ENCODE measurements at regions not wholly inside any gene's neighbourhood (a gene's known extent, or its start where the extent isn't known, plus 50 kb on each side); places are given as distances from the start of the nearest gene placed in this dataset.

DNA sequence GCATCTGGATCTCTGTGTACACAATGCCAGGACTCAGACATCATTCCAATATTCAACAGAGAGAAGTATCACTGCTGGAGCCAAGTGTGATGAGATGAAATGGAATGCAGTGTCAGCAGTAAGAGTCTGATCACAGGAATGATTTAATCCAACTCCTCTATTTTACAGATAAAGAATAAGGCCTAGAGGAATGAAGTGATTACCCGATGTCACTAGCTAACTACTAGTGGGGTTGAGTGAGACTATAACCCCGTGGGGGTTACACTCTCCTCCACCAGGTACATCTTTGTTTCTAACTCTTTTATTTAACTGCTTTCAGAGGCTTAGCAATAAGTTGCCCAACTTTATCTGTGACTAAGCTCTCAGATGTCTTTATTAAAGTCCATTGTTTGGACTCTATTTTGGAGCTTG lies 94.2 kb upstream of the FAT3 start:
- no peak overlapping the region for H2AFZ ChIP-seq (ENCODE audit: low read length)
- H3K4me1 ChIP-seq (ENCODE audit: low read length) = no peaks in the 10 kb centered on the region
- TF ChIP-seq, protein P1, sequence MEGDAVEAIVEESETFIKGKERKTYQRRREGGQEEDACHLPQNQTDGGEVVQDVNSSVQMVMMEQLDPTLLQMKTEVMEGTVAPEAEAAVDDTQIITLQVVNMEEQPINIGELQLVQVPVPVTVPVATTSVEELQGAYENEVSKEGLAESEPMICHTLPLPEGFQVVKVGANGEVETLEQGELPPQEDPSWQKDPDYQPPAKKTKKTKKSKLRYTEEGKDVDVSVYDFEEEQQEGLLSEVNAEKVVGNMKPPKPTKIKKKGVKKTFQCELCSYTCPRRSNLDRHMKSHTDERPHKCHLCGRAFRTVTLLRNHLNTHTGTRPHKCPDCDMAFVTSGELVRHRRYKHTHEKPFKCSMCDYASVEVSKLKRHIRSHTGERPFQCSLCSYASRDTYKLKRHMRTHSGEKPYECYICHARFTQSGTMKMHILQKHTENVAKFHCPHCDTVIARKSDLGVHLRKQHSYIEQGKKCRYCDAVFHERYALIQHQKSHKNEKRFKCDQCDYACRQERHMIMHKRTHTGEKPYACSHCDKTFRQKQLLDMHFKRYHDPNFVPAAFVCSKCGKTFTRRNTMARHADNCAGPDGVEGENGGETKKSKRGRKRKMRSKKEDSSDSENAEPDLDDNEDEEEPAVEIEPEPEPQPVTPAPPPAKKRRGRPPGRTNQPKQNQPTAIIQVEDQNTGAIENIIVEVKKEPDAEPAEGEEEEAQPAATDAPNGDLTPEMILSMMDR (IDR thresholded peaks at IDR 0.05; ENCODE audit: low read length) = no peak
- TF ChIP-seq EZH2phosphoT487 (IDR thresholded peaks at IDR 0.05; ENCODE audit: low read length) = no peak
- TF ChIP-seq EZH2 (optimal IDR thresholded peaks at IDR 0.05; ENCODE audit: low read depth, low read length) = no peak
- H3K27me3 ChIP-seq (replicated peaks; ENCODE audit: insufficient read depth, low read length) = no peaks in the 10 kb centered on the region
- H3K9ac ChIP-seq (ENCODE audit: low read length) = no peak overlapping the region
- no peaks in the 10 kb centered on the region for H3K79me2 ChIP-seq (ENCODE audit: low read length)
- no peak overlapping the region for H3K4me2 ChIP-seq (ENCODE audit: low read depth, low read length)
- H3K9me3 ChIP-seq (replicated peaks; ENCODE audit: insufficient read depth, low read length) = no peaks in the 10 kb centered on the region
- DNase-seq = no peak
- H3K27ac ChIP-seq (ENCODE audit: low read length) = no peak overlapping the region
- H3K4me3 ChIP-seq (ENCODE audit: low read length) = no peak overlapping the region
- no peaks in the 10 kb centered on the region for H3F3A ChIP-seq (ENCODE audit: insufficient read depth, low read length)
- H3K36me3 ChIP-seq (replicated peaks; ENCODE audit: insufficient read depth, low read length) = no peaks in the 10 kb centered on the region
- H4K20me1 ChIP-seq (ENCODE audit: insufficient read depth, low read length) = no peaks in the 10 kb centered on the region
- no peaks in the 10 kb centered on the region for H3K9me2 ChIP-seq (replicated peaks; ENCODE audit: insufficient read depth, low read length)

DNA sequence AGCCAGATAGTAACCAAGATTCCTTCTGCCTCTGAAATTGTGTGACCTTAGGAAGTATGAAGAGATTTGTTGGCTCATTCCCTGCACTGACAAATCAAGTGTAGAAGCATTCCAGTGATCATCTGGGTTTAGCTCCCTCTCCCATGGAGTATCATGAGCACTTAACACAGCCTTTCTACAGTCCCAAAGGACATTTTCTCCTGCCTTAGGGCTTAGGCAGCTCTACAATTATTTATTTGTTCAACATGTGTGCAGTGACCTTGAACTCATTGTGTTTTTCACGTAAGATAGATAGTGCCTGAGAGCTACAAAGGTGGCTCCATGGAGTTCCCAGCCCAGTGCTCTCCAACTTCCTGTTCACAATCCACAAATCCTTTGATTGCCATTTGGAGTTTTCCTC lies 94.8 kb upstream of the FAT3 start:
- H3K27me3 ChIP-seq (replicated peaks; ENCODE audit: insufficient read depth, low read length) = no peaks in the 10 kb centered on the region
- no peak overlapping the region for H3K4me3 ChIP-seq (ENCODE audit: low read length)
- no peaks in the 10 kb centered on the region for H3K4me1 ChIP-seq (ENCODE audit: low read length)
- H3K4me2 ChIP-seq (ENCODE audit: low read depth, low read length) = no peak overlapping the region
- H3K9ac ChIP-seq (ENCODE audit: low read length) = no peak overlapping the region
- no peaks in the 10 kb centered on the region for H3F3A ChIP-seq (ENCODE audit: insufficient read depth, low read length)
- H3K79me2 ChIP-seq (ENCODE audit: low read length) = no peaks in the 10 kb centered on the region
- no peak for DNase-seq
- H3K36me3 ChIP-seq (replicated peaks; ENCODE audit: insufficient read depth, low read length) = no peaks in the 10 kb centered on the region
- no peaks in the 10 kb centered on the region for H3K9me2 ChIP-seq (replicated peaks; ENCODE audit: insufficient read depth, low read length)
- TF ChIP-seq EZH2 (optimal IDR thresholded peaks at IDR 0.05; ENCODE audit: low read depth, low read length) (no peak), EZH2phosphoT487 (IDR thresholded peaks at IDR 0.05; ENCODE audit: low read length) (no peak)
- TF ChIP-seq, protein P1 (IDR thresholded peaks at IDR 0.05; ENCODE audit: low read length) = no peak
- H3K9me3 ChIP-seq (replicated peaks; ENCODE audit: insufficient read depth, low read length) = no peaks in the 10 kb centered on the region
- no peaks in the 10 kb centered on the region for H4K20me1 ChIP-seq (ENCODE audit: insufficient read depth, low read length)
- no peak overlapping the region for H3K27ac ChIP-seq (ENCODE audit: low read length)
- no peak overlapping the region for H2AFZ ChIP-seq (ENCODE audit: low read length)

DNA sequence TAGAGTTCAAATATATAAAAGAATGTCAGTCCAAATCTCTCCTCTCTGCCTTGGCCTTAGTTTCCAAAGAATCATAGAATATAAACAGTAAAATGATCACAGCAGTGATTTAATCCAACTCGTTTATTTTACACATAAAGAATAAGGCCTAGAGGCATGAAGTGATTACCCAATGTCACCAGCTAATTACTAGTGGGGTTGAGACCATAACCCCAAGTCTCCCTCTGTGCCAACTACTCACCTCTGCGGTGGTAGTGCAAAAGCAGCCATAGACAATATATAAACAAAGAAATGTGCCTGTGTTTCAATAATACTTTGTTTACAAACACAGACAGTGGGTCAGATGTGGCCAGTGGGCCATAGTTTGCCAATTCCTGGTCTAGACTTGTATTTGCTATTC lies 96.6 kb upstream of the FAT3 start:
- no peak for DNase-seq
- H4K20me1 ChIP-seq (ENCODE audit: insufficient read depth, low read length) = no peaks in the 10 kb centered on the region
- no peak overlapping the region for H3K4me2 ChIP-seq (ENCODE audit: low read depth, low read length)
- TF ChIP-seq EZH2phosphoT487 (IDR thresholded peaks at IDR 0.05; ENCODE audit: low read length) = no peak
- TF ChIP-seq, protein P1 (IDR thresholded peaks at IDR 0.05; ENCODE audit: low read length) = no peak
- no peak for TF ChIP-seq EZH2 (optimal IDR thresholded peaks at IDR 0.05; ENCODE audit: low read depth, low read length)
- H3K27me3 ChIP-seq (replicated peaks; ENCODE audit: insufficient read depth, low read length) = no peaks in the 10 kb centered on the region
- no peak overlapping the region for H3K4me3 ChIP-seq (ENCODE audit: low read length)
- no peaks in the 10 kb centered on the region for H3K9me3 ChIP-seq (replicated peaks; ENCODE audit: insufficient read depth, low read length)
- H3K36me3 ChIP-seq (replicated peaks; ENCODE audit: insufficient read depth, low read length) = no peaks in the 10 kb centered on the region
- H3F3A ChIP-seq (ENCODE audit: insufficient read depth, low read length) = no peaks in the 10 kb centered on the region
- no peak overlapping the region for H2AFZ ChIP-seq (ENCODE audit: low read length)
- no peaks in the 10 kb centered on the region for H3K79me2 ChIP-seq (ENCODE audit: low read length)
- H3K9me2 ChIP-seq (replicated peaks; ENCODE audit: insufficient read depth, low read length) = no peaks in the 10 kb centered on the region
- no peak overlapping the region for H3K9ac ChIP-seq (ENCODE audit: low read length)
- no peaks in the 10 kb centered on the region for H3K4me1 ChIP-seq (ENCODE audit: low read length)
- H3K27ac ChIP-seq (ENCODE audit: low read length) = no peak overlapping the region
